GM12872 (cell line): ENCODE measurements at regions not wholly inside any gene's neighbourhood (a gene's known extent, or its start where the extent isn't known, plus 50 kb on each side); places are given as distances from the start of the nearest gene placed in this dataset.

Experiments used
- TF ChIP-seq, protein P1 (sequence below): IDR thresholded peaks from 3 replicates; pipeline ENCODE4 v1.5.1; 2011; ENCODE audit warnings: low read depth, mild to moderate bottlenecking, low read length, moderate library complexity; ENCODE audit not compliant: insufficient read depth

DNA sequence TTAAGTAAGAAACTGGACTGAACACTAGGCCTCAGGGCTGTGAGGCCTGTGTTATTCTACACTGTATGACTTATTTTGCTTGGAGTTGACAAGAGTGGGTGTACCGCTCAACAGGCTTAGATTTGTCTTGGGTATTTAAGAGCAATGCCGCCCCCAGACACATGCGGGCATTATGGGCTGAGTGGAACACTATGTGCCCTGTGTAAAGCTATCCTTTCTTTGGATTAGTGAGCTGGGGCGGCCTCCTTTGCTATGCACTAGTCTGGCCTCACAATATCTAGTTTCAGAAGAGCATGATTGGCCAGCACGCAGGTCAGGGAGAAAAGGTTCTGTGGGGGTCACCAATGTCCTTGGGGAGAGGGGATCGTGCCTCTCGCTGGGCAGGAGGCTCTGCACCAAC, 206.3 kb upstream of the GDNF start:
- TF ChIP-seq, protein P1, sequence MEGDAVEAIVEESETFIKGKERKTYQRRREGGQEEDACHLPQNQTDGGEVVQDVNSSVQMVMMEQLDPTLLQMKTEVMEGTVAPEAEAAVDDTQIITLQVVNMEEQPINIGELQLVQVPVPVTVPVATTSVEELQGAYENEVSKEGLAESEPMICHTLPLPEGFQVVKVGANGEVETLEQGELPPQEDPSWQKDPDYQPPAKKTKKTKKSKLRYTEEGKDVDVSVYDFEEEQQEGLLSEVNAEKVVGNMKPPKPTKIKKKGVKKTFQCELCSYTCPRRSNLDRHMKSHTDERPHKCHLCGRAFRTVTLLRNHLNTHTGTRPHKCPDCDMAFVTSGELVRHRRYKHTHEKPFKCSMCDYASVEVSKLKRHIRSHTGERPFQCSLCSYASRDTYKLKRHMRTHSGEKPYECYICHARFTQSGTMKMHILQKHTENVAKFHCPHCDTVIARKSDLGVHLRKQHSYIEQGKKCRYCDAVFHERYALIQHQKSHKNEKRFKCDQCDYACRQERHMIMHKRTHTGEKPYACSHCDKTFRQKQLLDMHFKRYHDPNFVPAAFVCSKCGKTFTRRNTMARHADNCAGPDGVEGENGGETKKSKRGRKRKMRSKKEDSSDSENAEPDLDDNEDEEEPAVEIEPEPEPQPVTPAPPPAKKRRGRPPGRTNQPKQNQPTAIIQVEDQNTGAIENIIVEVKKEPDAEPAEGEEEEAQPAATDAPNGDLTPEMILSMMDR = no peak

DNA sequence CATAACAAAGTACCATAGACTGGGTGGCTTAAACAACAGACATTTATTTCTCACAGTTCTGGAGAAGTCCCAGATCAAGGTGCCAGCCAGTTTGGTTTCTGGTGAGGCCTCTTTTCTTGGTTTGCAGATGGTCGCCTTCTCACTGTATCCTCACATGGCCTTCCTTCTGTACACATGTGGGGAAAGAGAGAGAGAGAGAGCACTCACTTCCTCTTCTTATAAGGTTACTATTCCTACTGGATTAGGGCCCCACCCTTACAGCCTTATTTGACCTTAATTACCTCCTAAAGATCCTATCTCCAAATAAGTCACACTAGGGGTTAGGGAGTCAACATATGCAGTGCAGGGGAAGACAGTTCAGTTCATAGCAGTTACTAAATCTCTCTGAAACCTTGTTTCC, 205.6 kb upstream of the GDNF start:
- TF ChIP-seq, protein P1 = no peak

DNA sequence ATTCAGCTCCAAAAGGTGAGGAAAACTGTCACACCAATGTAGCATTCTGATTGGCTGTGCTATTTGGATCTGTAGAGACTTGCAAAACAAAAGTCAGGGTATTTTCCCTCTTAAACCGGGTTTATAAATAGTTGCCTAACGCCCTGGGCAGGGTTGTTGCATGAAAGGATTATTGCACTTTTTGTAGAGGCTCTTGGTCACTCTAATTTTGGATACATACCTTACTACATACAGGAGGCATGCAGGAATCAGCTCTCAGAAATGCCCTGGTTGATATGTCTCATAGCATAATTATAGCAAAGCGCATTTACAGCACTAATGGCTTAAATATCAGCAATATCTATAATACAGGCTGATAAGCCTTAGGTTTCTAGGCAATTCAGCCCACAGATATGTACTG, 200.0 kb upstream of the GDNF start:
- TF ChIP-seq, protein P1 = no peak

DNA sequence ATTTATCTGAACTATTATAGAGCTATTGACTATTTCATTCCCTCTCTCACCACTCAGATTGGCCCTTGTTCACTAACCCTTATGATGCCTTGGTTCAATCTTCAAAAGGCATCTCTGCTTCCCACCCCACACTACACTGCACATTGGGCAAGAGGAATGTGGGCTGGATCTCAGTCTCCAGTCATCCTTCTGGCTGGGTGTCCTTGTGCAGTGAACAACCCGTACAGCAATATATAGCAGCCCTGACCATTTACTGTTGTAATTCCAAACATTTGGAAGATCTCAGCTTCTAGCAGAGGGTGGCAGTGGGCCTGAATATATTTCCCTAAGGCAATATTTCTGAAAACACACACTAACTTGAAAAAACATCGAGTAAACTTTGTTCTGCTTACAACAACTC, 199.2 kb upstream of the GDNF start:
- TF ChIP-seq, protein P1 = no peak

DNA sequence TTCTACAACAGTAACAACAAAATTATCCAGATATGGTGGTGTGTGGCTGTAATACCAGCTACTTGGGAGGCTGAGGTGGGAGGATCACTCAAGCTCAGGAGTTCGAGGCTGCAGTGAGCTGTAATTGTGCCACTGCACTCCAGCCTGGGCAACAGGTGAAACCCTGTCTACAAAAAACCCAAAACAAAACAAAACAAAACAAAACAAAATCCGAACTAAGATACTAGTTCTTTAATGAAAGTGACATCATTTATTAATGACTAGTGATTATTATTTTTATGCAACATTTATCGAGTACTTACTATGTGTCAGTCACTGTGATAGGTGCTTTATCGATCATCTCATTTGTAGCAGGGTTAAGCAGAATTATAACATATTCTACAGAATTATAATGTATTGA, 196.9 kb upstream of the GDNF start:
- TF ChIP-seq, protein P1 = no peak

DNA sequence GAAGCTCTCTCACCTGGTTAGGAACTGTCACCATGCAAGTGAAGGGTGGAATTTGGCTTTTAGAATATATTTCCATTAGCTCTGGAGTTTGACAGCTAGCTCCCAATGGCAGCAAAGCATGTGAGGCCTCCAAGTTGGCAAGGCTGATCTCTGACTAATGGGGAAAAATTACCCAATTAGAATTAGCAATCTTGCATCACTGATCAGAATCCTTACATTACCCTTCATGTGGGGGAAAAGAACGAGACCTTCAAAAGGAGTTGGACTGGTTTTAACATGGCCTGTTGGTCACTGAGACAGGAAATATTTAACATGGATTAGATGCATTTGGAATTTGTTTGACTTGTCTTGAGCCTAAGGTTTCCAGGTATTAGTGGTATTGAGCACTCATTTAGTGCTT, 192.3 kb upstream of the GDNF start:
- TF ChIP-seq, protein P1 = no peak

DNA sequence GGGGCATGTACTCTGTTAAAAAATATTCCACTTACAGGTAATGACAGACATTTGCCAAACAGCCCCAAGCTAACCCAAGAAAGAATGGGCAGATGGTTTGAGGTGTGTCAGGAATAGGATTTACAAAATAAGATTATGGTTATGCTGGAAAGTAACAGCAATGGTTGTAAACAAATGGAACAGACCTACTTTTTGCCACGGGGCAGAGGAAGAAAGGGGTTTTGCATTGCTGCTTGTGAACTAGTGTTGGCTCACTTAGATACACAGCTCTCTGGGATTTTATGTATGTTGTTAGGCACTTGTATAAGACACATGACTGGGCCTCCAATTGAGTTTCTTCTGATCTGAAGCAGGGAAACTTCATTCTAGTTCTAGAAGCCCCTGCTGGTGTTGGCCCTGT, 191.5 kb upstream of the GDNF start:
- TF ChIP-seq, protein P1 = no peak
